ENCODE measurements at regions not wholly inside any gene's neighbourhood (a gene's known extent, or its start where the extent isn't known, plus 50 kb on each side); places are given as distances from the start of the nearest gene placed in this dataset.

GRCh38 chr16:17543073-17543472 lies 72.3 kb upstream of the XYLT1 start:
- TF ChIP-seq EZH2 (optimal IDR thresholded peaks at IDR 0.05; ENCODE audit: low read depth, low read length): no peak
- TF ChIP-seq, protein P1, sequence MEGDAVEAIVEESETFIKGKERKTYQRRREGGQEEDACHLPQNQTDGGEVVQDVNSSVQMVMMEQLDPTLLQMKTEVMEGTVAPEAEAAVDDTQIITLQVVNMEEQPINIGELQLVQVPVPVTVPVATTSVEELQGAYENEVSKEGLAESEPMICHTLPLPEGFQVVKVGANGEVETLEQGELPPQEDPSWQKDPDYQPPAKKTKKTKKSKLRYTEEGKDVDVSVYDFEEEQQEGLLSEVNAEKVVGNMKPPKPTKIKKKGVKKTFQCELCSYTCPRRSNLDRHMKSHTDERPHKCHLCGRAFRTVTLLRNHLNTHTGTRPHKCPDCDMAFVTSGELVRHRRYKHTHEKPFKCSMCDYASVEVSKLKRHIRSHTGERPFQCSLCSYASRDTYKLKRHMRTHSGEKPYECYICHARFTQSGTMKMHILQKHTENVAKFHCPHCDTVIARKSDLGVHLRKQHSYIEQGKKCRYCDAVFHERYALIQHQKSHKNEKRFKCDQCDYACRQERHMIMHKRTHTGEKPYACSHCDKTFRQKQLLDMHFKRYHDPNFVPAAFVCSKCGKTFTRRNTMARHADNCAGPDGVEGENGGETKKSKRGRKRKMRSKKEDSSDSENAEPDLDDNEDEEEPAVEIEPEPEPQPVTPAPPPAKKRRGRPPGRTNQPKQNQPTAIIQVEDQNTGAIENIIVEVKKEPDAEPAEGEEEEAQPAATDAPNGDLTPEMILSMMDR (IDR thresholded peaks at IDR 0.05; ENCODE audit: low read length): no peak

Data from MM.1S (cell line).